Skeletal muscle satellite cell (primary cell): ENCODE measurements at regions not wholly inside any gene's neighbourhood (a gene's known extent, or its start where the extent isn't known, plus 50 kb on each side); places are given as distances from the start of the nearest gene placed in this dataset.

ENCODE experiments used
- H3K27me3 ChIP-seq: 2 replicates; pipeline ENCODE4 v1.7.0; 2013; ENCODE audit warnings: low read length; ENCODE audit not compliant: control insufficient read depth, insufficient read depth
- H3K36me3 ChIP-seq: 2 replicates; pipeline ENCODE4 v1.7.0; 2013; ENCODE audit warnings: mild to moderate bottlenecking, control low read depth, low read length; ENCODE audit not compliant: insufficient read depth
- H3K4me1 ChIP-seq: 2 replicates; pipeline ENCODE4 v1.7.0; 2013; ENCODE audit warnings: low read length; ENCODE audit not compliant: control insufficient read depth, insufficient read depth
- H3K4me2 ChIP-seq: 2 replicates; pipeline ENCODE4 v1.7.0; 2013; ENCODE audit warnings: mild to moderate bottlenecking, low read length
- H3K4me3 ChIP-seq: 2 replicates; pipeline ENCODE4 v1.7.0; 2013; ENCODE audit warnings: low read length
- H3K9ac ChIP-seq: 2 replicates; pipeline ENCODE4 v1.7.0; 2013; ENCODE audit warnings: mild to moderate bottlenecking, low read depth, low read length, moderate library complexity
- H3K9me3 ChIP-seq: replicated peaks from 2 replicates; pipeline ENCODE4 v1.7.0; 2013; ENCODE audit warnings: mild to moderate bottlenecking, control low read depth, low read length

- Histone ChIP-seq H3K9ac (no peak overlapping the region), H3K36me3 (no peaks in the 10 kb centered on the region), H3K4me1 (no peaks in the 10 kb centered on the region), H3K9me3 (no peaks in the 10 kb centered on the region), H3K4me3 (no peak overlapping the region), H3K4me2 (no peak overlapping the region), H3K27me3 (peaks cover 17% of the 10 kb centered on the region)
Observed at GRCh38 chr3:125645616-125646015, 50.3 kb upstream of the OSBPL11 start.

GRCh38 chr3:125646581-125646980 lies 51.3 kb upstream of the OSBPL11 start:
- no peak overlapping the region for H3K9ac ChIP-seq
- H3K4me2 ChIP-seq = no peak overlapping the region
- no peaks in the 10 kb centered on the region for H3K9me3 ChIP-seq
- no peaks in the 10 kb centered on the region for H3K4me1 ChIP-seq
- peaks cover 17% of the 10 kb centered on the region for H3K27me3 ChIP-seq
- no peak overlapping the region for H3K4me3 ChIP-seq
- H3K36me3 ChIP-seq = no peaks in the 10 kb centered on the region

- no peaks in the 10 kb centered on the region for H3K4me1 ChIP-seq
- peaks cover 17% of the 10 kb centered on the region for H3K27me3 ChIP-seq
- H3K4me2 ChIP-seq = no peak overlapping the region
- no peak overlapping the region for H3K9ac ChIP-seq
- no peak overlapping the region for H3K4me3 ChIP-seq
- H3K9me3 ChIP-seq = no peaks in the 10 kb centered on the region
- H3K36me3 ChIP-seq = no peaks in the 10 kb centered on the region
Observed at GRCh38 chr3:125647318-125648014, 52.2 kb upstream of the OSBPL11 start.

- Histone ChIP-seq H3K36me3 (no peaks in the 10 kb centered on the region), H3K9ac (no peak overlapping the region), H3K4me1 (no peaks in the 10 kb centered on the region), H3K27me3 (peaks cover 5% of the 10 kb centered on the region), H3K4me3 (no peak overlapping the region), H3K9me3 (no peaks in the 10 kb centered on the region), H3K4me2 (no peak overlapping the region)
Observed at GRCh38 chr3:125651244-125651643, 55.9 kb upstream of the OSBPL11 start.

GRCh38 chr3:125652349-125652748 lies 57.1 kb upstream of the OSBPL11 start:
- no peak overlapping the region for H3K4me2 ChIP-seq
- no peaks in the 10 kb centered on the region for H3K9me3 ChIP-seq
- peaks cover 4% of the 10 kb centered on the region for H3K27me3 ChIP-seq
- no peak overlapping the region for H3K4me3 ChIP-seq
- H3K4me1 ChIP-seq = no peaks in the 10 kb centered on the region
- no peak overlapping the region for H3K9ac ChIP-seq
- no peaks in the 10 kb centered on the region for H3K36me3 ChIP-seq

GRCh38 chr3:125654526-125654925 lies 59.2 kb upstream of the OSBPL11 start:
- H3K4me3 ChIP-seq = no peak overlapping the region
- no peak overlapping the region for H3K9ac ChIP-seq
- H3K27me3 ChIP-seq = no peaks in the 10 kb centered on the region
- H3K9me3 ChIP-seq = no peaks in the 10 kb centered on the region
- no peaks in the 10 kb centered on the region for H3K4me1 ChIP-seq
- no peaks in the 10 kb centered on the region for H3K36me3 ChIP-seq
- H3K4me2 ChIP-seq = no peak overlapping the region

- Histone ChIP-seq H3K9ac (no peak overlapping the region), H3K4me1 (no peaks in the 10 kb centered on the region), H3K4me2 (no peak overlapping the region), H3K27me3 (no peaks in the 10 kb centered on the region), H3K4me3 (no peak overlapping the region), H3K36me3 (no peaks in the 10 kb centered on the region), H3K9me3 (no peaks in the 10 kb centered on the region)
Observed at GRCh38 chr3:125662675-125663074, 67.4 kb upstream of the OSBPL11 start.

- Histone ChIP-seq H3K4me2 (no peak overlapping the region), H3K36me3 (no peaks in the 10 kb centered on the region), H3K4me1 (no peaks in the 10 kb centered on the region), H3K9me3 (no peaks in the 10 kb centered on the region), H3K9ac (no peak overlapping the region), H3K27me3 (peaks cover 8% of the 10 kb centered on the region), H3K4me3 (no peak overlapping the region)
Observed at GRCh38 chr3:125670352-125670751, 75.1 kb upstream of the OSBPL11 start.

- H3K4me2 ChIP-seq = no peak overlapping the region
- peaks cover 9% of the 10 kb centered on the region for H3K27me3 ChIP-seq
- no peaks in the 10 kb centered on the region for H3K4me1 ChIP-seq
Observed at GRCh38 chr3:125670945-125671344, 75.6 kb upstream of the OSBPL11 start.

GRCh38 chr3:125671461-125672243 lies 76.4 kb upstream of the OSBPL11 start:
- no peak overlapping the region for H3K4me3 ChIP-seq
- H3K9ac ChIP-seq = no peak overlapping the region
- no peaks in the 10 kb centered on the region for H3K9me3 ChIP-seq
- no peaks in the 10 kb centered on the region for H3K4me1 ChIP-seq
- H3K4me2 ChIP-seq = no peak overlapping the region
- H3K27me3 ChIP-seq = peaks cover 10% of the 10 kb centered on the region
- H3K36me3 ChIP-seq = no peaks in the 10 kb centered on the region

More at GRCh38 chr3:125670945-125671344, 75.6 kb upstream of the OSBPL11 start:
- Histone ChIP-seq H3K36me3 (no peaks in the 10 kb centered on the region), H3K4me3 (no peak overlapping the region), H3K9me3 (no peaks in the 10 kb centered on the region), H3K9ac (no peak overlapping the region)

GRCh38 chr3:125675791-125676190 lies 80.5 kb upstream of the OSBPL11 start:
- Histone ChIP-seq H3K9me3 (no peaks in the 10 kb centered on the region), H3K4me1 (no peaks in the 10 kb centered on the region), H3K4me2 (no peak overlapping the region), H3K9ac (no peak overlapping the region), H3K36me3 (no peaks in the 10 kb centered on the region), H3K27me3 (peaks cover 6% of the 10 kb centered on the region), H3K4me3 (no peak overlapping the region)

- Histone ChIP-seq H3K36me3 (no peaks in the 10 kb centered on the region), H3K4me3 (no peak overlapping the region), H3K27me3 (peaks cover 2% of the 10 kb centered on the region), H3K4me1 (no peaks in the 10 kb centered on the region), H3K4me2 (no peak overlapping the region), H3K9me3 (no peaks in the 10 kb centered on the region), H3K9ac (no peak overlapping the region)
Observed at GRCh38 chr3:125679258-125679657, 84.0 kb upstream of the OSBPL11 start.
